Eye (tissue), 1 donor: ENCODE measurements at regions not wholly inside any gene's neighbourhood (a gene's known extent, or its start where the extent isn't known, plus 50 kb on each side); places are given as distances from the start of the nearest gene placed in this dataset.

Experiments
- DNase-seq: peaks from one replicate; pipeline ENCODE4 v3.0.0-alpha.2; 2015

DNA sequence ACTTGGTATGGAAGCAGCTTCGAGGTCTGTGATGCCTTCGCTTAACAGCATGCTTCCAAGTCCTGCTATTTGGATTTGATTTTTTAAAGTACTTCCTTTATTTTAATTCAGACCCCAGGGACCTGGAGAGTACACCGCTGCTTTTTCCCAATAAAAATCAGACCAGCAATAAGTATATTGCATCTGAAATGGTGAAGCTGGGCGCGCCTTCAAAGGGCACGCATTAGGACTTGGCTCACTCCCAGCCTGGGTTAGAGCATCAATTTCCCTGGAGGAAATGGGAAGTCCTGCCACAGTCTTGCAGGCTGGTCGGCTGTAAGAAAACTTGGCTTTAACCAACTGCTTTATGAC, 325.1 kb downstream of the RRAGC start:
- no peak for DNase-seq

- no peak for DNase-seq
These were observed 325.6 kb downstream of the RRAGC start for GRCh38 chr1:38533772-38534472.

DNA sequence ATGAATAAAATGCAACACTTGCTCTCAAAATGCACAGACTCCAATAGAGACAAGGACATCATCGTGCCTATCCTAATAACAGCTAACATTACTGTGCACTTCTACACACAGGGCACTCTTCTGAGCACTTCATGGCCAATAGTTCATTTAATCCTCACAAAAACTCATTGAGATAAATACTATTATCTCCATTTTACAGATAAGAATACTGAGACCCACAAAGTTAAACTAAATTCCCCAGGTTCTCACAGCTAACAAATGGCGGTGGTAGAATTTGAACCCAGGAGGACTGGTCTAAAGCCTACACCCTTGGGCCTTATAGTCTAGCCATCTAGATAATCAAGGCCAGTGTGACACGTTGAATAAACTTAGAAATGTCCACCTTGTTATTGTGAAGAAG, 328.6 kb downstream of the RRAGC start:
- no peak for DNase-seq

DNA sequence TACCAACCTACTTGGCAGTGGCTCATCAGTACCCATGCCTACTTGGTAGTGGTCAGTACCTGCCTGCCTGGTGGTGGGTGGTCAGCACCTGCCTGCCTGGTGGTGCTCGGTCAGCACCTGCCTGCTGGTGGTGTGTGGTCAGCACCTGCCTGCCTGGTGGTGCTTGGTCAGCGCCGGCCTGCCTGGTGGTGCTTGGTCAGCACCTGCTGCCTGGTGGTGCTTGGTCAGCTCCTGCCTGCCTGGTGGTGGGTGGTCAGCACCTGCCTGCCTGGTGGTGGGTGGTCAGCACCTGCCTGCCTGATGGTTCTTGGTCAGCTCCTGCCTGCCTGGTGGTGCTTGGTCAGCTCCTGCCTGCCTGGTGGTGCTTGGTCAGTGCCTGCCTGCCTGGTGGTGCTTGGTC, 329.6 kb downstream of the RRAGC start:
- DNase-seq, result no peak

DNA sequence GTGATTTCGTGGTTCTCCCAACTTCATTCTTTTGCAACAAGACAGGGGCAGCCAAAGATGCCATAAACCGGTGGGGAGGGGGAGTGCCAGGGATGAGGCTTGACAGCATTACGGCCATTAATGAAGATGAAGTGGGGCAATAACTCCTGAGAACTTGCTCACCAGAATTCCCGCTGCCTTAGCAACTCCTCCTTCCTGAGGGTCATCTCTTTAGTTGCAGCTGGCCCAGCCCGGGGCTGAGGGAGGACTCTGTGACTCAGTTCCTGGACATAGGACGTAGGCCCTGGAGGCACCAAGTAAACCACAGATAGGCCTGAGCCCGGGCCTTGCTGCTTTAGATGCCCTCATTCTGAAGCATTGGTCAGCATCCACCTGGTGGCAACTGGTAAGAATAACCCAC, 330.2 kb downstream of the RRAGC start:
- DNase-seq, result no peak

DNA sequence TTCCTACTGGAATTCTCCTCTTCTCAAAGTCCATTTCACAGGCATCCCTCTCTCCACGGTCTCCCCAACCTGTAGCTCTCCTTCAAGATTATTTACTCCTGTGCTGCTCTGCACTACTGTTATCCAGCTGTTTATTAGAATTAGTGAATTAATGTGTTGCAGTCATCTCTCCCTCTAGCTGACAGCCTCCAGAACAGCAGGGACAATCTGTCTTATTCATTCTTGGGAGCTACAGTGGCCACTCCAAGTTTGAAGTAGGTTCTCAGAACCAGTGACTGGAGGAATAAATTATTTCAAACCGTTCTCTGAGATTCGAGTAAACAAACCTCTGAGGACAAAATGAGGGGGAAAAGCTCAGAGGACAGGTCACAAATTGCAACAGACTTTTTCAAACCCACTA, 330.9 kb downstream of the RRAGC start:
- no peak for DNase-seq

DNA sequence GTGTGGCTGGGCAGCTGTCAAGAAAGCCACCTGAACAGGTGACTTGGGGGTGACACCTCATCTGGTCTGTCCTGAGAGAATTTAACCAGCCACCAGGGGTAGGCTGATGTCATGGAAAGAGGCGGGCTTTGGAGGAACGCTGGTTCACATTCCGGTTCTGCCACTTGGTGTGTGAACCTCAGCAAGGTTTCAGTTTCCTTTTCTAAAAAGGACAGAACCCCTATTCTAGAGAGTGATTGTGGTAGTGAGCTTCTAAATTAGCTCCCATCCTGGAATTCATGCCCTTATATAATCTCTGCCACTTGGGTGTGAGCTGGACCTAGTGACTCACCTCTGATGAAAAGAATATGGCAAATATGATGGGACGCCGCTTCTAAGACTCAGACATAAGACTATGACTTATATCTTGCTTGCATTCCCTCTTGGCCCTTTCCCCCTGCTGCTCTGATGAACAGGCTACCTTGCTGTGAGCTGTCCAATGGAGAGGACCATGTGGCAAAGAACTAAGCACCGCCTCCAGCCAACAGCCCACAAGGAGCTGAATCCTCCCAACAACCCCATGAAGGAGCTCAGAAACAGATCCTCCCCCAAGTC, 332.1 kb downstream of the RRAGC start:
- DNase-seq, result no peak

- DNase-seq, result no peak
These were observed 333.5 kb downstream of the RRAGC start for GRCh38 chr1:38526046-38526445.

GRCh38 chr1:38525343-38526043, 334.1 kb downstream of the RRAGC start:
- no peak for DNase-seq

- no peak for DNase-seq
These were observed 335.4 kb downstream of the RRAGC start for GRCh38 chr1:38524025-38524641.

DNA sequence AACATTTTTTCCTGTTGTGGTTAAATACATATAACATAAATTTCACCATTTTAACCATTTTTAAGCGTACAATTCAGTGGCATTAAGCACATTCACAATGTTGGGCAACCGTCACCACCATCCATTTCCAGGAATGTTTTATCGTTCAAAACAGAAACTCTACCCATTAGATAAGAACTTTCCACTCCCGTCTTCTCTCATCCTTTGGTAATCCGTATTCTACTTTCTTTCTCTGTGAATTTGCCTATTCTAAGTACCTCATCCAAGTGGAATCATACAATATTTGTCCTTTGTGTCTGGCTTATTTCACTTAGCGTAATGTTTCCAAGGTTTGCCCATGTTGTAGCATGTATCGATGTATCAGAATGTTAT, 336.0 kb downstream of the RRAGC start:
- DNase-seq, result no peak

- no peak for DNase-seq
These were observed 336.5 kb downstream of the RRAGC start for GRCh38 chr1:38522915-38523567.

GRCh38 chr1:38516560-38516959, 343.0 kb downstream of the RRAGC start:
- DNase-seq, result no peak

GRCh38 chr1:38512789-38513188, 346.8 kb downstream of the RRAGC start:
- DNase-seq, result no peak

GRCh38 chr1:38512024-38512767, 347.4 kb downstream of the RRAGC start:
- no peak for DNase-seq

DNA sequence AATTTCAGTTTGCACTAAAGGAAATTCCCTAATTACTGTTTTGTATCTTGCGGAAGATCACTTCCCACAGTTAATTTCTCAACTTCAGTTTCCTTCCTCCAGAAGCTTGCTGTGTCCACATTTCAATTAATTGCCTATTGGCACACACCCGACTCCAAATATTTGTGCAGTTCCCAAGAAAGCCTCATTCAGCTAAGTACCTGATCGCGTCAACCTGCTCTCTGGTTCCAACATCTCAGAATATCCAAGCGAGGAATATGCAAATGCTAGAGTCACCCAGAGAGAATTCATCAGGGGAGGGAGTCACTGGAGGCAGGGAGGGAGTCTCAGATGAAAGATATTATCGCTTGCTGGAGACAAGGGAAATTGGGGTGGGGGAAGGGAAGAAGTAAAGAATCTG, 351.3 kb downstream of the RRAGC start:
- no peak for DNase-seq

DNA sequence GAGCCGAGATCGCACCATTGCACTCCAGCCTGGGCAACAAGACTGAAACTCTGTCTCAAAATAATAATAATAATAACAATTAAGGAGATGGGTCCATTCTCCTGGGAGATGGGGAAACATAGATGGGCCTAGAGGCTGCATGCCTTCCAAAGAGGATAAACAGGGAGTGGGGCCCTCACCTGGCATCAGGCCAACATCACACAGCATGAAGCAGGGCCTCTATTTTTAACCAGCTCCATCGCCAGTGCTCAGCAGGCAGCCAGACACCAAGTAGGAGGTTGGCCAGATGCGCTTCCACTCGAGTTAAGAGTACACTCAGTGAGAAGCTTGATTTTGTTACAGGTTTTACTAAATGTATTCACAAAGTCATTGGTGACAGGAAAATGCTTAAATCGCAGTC, 352.0 kb downstream of the RRAGC start:
- DNase-seq, result no peak

DNA sequence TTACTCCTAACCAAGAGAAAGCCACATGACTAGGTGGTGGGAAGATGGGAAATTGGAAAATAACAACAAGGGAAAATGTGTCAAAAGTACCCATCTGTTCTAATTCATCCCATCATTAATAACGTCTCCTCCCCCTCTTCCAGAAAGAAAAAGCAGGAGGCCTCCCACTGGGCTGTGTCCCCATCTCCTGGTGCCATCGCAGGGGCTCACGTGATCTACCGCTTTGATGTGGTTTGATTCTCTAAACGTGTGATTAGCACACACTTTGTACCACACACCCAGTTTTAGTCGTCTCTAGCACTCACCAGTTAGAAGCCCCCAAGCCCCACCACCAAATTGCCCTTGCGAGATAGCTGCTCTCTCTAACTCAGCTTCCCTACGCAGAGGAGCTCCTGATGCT, 353.6 kb downstream of the RRAGC start:
- no peak for DNase-seq

DNA sequence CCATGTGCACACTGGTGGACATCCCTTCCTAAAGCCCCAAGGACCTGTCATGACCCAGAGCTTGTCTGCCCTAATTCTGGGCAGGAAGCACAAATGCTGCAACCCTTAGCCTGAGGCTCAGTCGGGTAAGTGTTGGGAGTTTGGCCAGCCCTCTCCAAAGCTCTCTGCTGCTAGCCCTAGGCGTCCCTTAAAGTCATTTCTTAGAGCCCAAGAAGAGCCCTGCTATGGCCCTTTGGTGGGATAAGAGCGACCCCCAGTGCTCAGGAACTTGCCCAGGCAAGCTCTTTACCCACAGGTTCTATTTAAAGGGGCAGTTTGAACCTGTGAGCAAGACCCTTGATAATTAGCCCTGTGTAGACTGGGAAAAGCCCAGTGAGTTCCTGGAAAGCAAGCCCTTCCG, 356.8 kb downstream of the RRAGC start:
- peak; percentile 75 for DNase-seq

DNA sequence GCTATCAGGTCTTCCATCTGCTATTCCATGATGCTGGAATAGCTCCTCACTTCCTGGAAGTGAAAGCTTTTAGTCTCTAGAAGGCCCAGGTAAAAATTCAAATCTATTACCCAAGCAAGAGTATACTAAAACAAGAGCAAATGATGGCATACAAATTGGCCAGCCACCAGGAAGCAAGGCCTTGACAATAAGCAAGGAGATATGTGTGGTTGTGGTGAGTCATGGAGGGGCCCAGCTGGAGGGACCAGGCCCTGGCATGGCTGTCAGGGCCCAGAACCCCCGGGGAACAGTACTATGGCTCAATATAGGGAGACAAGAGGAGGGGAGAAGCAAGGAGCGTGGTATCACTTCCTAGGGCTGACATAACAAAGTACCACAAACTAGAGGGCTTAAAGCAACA, 358.7 kb downstream of the RRAGC start:
- no peak for DNase-seq

GRCh38 chr1:38500352-38500751, 359.2 kb downstream of the RRAGC start:
- peak; percentile 45 for DNase-seq

GRCh38 chr1:38498686-38499085, 360.9 kb downstream of the RRAGC start:
- peak; percentile 64 for DNase-seq
